HG03565 (cell line): ENCODE measurements at regions not wholly inside any gene's neighbourhood (a gene's known extent, or its start where the extent isn't known, plus 50 kb on each side); places are given as distances from the start of the nearest gene placed in this dataset.

Source experiments
- ATAC-seq: cut with Tn5 transposase; IDR thresholded peaks from one replicate; pipeline ENCODE4 v1.9.1; 2021; ENCODE audit warnings: mild to moderate bottlenecking, moderate library complexity; ENCODE audit not compliant: unreplicated experiment

- no peak for ATAC-seq
These were observed 386.1 kb upstream of the NR3C2 start for GRCh38 chr4:148828291-148828690.

GRCh38 chr4:148827781-148828180 lies 385.6 kb upstream of the NR3C2 start:
- ATAC-seq, result no peak

GRCh38 chr4:148823419-148823769 lies 381.2 kb upstream of the NR3C2 start:
- ATAC-seq, result no peak

GRCh38 chr4:148822572-148823418 lies 380.6 kb upstream of the NR3C2 start:
- ATAC-seq, result no peak

GRCh38 chr4:148814030-148814429 lies 371.8 kb upstream of the NR3C2 start:
- no peak for ATAC-seq

- ATAC-seq, result no peak
These were observed 371.1 kb upstream of the NR3C2 start for GRCh38 chr4:148813289-148813688.

- ATAC-seq, result no peak
These were observed 369.9 kb upstream of the NR3C2 start for GRCh38 chr4:148812101-148812500.

GRCh38 chr4:148810461-148810860 lies 368.2 kb upstream of the NR3C2 start:
- no peak for ATAC-seq

- ATAC-seq, result no peak
These were observed 366.2 kb upstream of the NR3C2 start for GRCh38 chr4:148808416-148808815.

GRCh38 chr4:148800940-148801339 lies 358.7 kb upstream of the NR3C2 start:
- no peak for ATAC-seq

- no peak for ATAC-seq
These were observed 358.2 kb upstream of the NR3C2 start for GRCh38 chr4:148800336-148800885.

- no peak for ATAC-seq
These were observed 353.1 kb upstream of the NR3C2 start for GRCh38 chr4:148795156-148795864.

GRCh38 chr4:148793221-148793620 lies 351.0 kb upstream of the NR3C2 start:
- no peak for ATAC-seq

GRCh38 chr4:148790691-148791090 lies 348.5 kb upstream of the NR3C2 start:
- no peak for ATAC-seq

GRCh38 chr4:148790246-148790645 lies 348.0 kb upstream of the NR3C2 start:
- ATAC-seq, result no peak

GRCh38 chr4:148787831-148788477 lies 345.7 kb upstream of the NR3C2 start:
- ATAC-seq, result no peak

GRCh38 chr4:148787285-148787684 lies 345.1 kb upstream of the NR3C2 start:
- ATAC-seq, result no peak

GRCh38 chr4:148786699-148787098 lies 344.5 kb upstream of the NR3C2 start:
- ATAC-seq, result no peak

GRCh38 chr4:148782284-148782683 lies 340.1 kb upstream of the NR3C2 start:
- no peak for ATAC-seq

- ATAC-seq, result no peak
These were observed 338.3 kb upstream of the NR3C2 start for GRCh38 chr4:148780426-148781005.

GRCh38 chr4:148779771-148780170 lies 337.6 kb upstream of the NR3C2 start:
- no peak for ATAC-seq
